ENCODE measurements at regions not wholly inside any gene's neighbourhood (a gene's known extent, or its start where the extent isn't known, plus 50 kb on each side); places are given as distances from the start of the nearest gene placed in this dataset.
"Not testable (repeated sequence)": the region's sequence is repeated elsewhere in the genome, so short reads cannot be mapped to it uniquely, and the experiment has no call there.

GRCh38 chr1:93773049-93773838 is 91.6 kb upstream of the BCAR3 start:
- no peak for DNase-seq (ENCODE audit: low read depth in 2 of 3, low spot score in 1 of 3)

GRCh38 chr1:93771843-93772242 is 90.2 kb upstream of the BCAR3 start:
- DNase-seq (ENCODE audit: low read depth in 2 of 3, low spot score in 1 of 3): no peak

- no peak for DNase-seq (ENCODE audit: low read depth in 2 of 3, low spot score in 1 of 3)
Measured at GRCh38 chr1:93770640-93771039, 89.0 kb upstream of the BCAR3 start.

- no peak for DNase-seq (ENCODE audit: low read depth in 2 of 3, low spot score in 1 of 3)
Measured at GRCh38 chr1:93769777-93770176, 88.1 kb upstream of the BCAR3 start.

DNA sequence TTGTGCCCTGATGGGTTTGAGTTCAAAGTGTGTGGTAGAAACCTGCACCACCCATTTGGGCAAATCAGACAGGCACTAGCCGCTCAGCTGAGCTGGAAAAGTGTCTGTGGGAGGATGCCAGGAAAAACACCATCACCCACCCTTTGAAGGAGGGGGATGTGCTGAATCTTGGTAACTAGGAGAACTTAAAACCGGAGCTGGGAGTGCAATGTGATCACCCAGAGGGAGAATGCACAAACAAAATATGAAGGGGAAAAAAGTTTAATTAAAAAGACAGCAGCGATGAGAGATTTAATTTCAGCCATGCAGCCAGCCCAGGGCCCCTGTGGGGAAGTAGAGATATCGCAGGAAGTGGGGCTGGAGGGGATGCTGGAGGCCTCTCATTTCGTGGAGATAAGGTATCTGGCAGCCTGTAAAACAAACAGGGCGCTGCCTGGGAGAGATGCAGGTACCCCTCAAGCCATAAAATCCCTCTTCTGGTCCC is 86.8 kb upstream of the BCAR3 start:
- DNase-seq (ENCODE audit: low read depth in 2 of 3, low spot score in 1 of 3): no peak

DNA sequence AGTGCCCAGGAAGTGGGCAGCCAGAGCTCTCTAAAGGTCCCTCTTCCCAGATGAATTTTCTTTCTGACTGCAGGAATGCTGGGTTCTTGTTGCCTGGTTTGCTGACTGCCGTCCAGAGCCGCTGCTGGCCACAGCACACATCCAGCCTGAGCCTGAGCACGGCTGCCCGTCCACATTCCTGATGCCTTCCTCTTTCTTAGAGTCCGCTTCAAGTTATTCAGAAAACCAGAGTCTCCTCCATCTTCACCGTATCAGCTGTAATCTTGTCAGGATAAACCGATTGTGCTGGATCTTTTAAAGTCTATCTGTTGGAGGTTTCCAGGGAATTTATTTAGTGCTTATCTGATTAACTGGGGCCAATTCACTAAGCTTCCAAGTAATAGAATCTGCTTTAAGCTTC is 84.8 kb upstream of the BCAR3 start:
- DNase-seq (ENCODE audit: low read depth in 2 of 3, low spot score in 1 of 3): no peak

DNA sequence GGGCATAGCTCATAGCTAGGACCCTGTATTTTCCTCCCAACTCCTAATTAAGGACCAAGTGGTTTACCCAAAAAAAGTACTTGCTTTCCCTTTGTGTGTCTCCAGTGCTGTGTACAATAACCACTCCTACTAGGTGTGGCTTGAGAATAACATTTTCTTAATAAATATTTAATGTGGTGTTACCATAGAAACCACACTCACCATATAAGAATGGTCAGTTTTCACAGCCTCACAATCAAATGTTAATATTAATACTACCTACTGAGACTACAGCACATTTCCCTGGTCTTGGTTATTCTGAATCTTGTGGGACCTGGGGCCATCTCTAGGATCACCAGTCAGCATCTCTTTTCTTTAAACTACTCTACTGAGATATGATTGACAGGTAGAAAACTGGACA is 83.5 kb upstream of the BCAR3 start:
- DNase-seq (ENCODE audit: low read depth in 2 of 3, low spot score in 1 of 3): no peak

- DNase-seq (ENCODE audit: low read depth in 2 of 3, low spot score in 1 of 3): no peak
Measured at GRCh38 chr1:93764366-93764750, 82.7 kb upstream of the BCAR3 start.

- no peak for DNase-seq (ENCODE audit: low read depth in 2 of 3, low spot score in 1 of 3)
Measured at GRCh38 chr1:93763704-93764365, 82.2 kb upstream of the BCAR3 start.

GRCh38 chr1:93758842-93759515 is 77.3 kb upstream of the BCAR3 start:
- DNase-seq (ENCODE audit: low read depth in 2 of 3, low spot score in 1 of 3): peak in 2 of 3 donors; percentile 8 to 11

GRCh38 chr1:93757256-93758036 is 75.8 kb upstream of the BCAR3 start:
- no peak for DNase-seq (ENCODE audit: low read depth in 2 of 3, low spot score in 1 of 3)

DNA sequence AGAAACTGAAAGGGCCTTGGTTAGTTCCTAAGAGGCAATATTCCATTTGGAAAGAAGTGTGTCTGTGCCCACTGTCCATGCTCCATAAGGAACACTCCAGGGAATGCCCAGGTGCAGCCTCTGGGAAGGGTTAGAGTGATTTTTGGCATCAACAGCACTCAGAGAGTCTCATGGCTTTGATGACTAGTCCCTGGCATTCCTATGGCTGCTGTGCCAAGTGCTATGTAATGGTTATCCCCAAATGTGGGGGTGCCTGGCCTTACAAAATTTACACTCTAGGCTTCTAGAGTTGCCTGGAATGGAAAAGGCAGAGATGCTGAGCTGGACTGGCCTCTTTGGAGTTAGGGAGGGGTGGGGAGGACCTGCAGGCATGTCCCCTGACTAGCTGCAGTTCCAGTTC is 75.0 kb upstream of the BCAR3 start:
- DNase-seq (ENCODE audit: low read depth in 2 of 3, low spot score in 1 of 3): no peak

- not testable (repeated sequence) for DNase-seq (ENCODE audit: low read depth in 2 of 3, low spot score in 1 of 3)
Measured at GRCh38 chr1:93755251-93755715, 73.6 kb upstream of the BCAR3 start.

DNA sequence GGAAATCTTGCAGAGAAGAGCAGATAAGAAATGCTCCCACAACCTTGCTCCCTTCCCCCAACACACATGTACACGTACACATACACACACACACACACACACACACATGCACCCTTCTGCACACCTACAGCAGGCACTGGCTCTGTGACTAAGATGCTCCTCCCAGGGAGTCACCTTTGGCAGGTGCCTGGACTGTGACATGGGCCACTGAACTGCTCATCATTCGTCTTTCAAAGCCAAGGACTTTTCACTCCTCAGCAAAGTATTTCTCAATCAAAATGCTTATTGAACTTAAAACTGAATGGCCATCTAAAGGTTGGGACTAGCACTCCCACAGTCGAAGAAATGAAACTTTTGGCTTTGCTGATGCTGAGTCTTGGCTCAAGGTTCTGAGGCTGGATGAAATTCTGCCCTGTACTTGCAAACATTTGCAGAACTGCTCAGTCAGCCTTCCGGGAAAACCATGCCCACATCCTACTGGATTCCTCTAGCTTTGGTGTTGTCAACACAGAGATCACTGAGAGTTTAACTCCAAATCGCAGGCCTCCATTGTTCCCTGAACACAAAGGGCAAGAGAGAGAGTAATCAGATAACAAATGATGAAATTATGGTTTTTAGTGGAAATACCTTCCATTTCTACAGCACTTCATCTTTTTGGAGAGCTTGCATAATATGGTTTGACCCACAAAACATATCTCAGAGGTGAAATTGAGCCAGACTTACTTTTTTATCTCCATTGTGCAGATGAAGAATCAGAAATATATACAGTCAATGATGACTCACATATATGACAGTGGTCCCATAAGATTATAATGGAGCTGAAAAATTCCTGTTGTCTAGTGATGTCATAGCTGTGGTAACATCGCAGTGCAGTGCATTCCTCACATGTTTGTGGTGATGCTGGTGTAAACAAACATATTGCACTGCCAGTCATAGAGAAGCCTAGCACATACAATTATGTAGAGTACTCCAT is 72.4 kb upstream of the BCAR3 start:
- no peak for DNase-seq (ENCODE audit: low read depth in 2 of 3, low spot score in 1 of 3)

- no peak for DNase-seq (ENCODE audit: low read depth in 2 of 3, low spot score in 1 of 3)
Measured at GRCh38 chr1:93751377-93752250, 70.0 kb upstream of the BCAR3 start.

DNA sequence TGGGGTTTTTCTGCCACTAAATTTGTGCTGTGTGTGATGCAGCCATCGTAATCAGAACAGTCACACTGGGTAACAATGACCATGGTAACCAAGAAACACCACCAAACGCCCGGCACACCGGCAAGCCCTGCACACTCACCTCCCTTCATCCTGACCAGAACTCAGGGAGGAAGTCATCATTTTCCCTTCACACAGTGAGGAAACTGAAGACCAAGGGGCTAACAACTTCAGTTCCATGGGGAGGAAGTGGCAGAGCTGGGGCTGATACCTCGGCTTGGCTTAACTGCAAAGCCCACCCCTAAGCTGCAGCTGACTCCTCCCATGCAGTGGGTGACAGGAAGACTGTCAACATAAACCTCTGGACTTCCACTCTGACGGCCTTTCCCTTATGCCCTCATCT is 69.3 kb upstream of the BCAR3 start:
- no peak for DNase-seq (ENCODE audit: low read depth in 2 of 3, low spot score in 1 of 3)

DNA sequence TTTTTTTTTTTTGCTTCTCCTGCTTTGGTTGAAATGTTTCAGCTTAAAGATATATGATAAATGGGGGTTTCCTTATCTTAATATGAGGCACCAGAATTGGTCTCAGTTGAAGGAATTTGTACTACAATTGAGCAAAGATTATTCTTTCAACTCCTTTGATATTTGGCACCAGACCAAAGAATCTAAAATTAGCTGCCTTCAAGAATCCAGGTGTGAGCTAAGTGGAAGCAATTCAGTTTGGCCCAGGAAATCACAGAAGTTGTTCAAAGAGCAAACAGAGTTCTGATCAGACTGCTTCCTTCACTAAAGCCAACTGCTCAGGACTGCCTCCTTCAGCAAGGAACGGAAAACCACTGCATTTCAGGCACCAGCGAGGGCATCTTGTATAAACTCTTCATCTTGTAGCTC is 68.3 kb upstream of the BCAR3 start:
- DNase-seq (ENCODE audit: low read depth in 2 of 3, low spot score in 1 of 3): no peak

- DNase-seq (ENCODE audit: low read depth in 2 of 3, low spot score in 1 of 3): no peak
Measured at GRCh38 chr1:93749487-93749886, 67.8 kb upstream of the BCAR3 start.

All from stimulated activated CD4-positive, alpha-beta T cell treated with anti-CD3 and anti-CD28 coated beads, Interleukin-12 subunit alpha, Interleukin-12 subunit beta, amount 100 ng/mL, for 48 hours (primary cell).